ENCODE measurements at regions not wholly inside any gene's neighbourhood (a gene's known extent, or its start where the extent isn't known, plus 50 kb on each side); places are given as distances from the start of the nearest gene placed in this dataset.

DNA sequence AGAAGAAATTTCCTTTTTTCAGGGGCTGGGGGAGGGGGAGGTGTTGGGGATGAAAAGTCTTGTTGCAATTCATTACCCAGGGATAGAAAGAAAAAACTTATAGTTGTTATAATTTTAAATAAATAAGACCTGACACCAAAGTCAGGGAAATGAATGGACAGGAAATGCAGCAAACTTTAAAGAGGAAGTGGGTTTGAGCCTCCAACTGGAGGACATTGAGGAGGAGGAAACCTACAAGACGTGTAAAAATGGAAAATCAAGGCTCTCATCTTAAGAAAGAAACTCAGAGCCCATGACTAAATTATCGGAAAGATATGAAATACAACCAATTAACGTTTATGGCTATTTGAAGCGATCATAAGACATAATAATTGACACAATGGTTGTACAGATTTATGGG is 54.4 kb downstream of the NIBAN1 start:
- H3K27me3 ChIP-seq (ENCODE audit: control insufficient read depth, insufficient read depth, low read length) = no peaks in the 10 kb centered on the region
- H3K36me3 ChIP-seq (ENCODE audit: control insufficient read depth, insufficient read depth, low read length) = no peaks in the 10 kb centered on the region
- H3K4me3 ChIP-seq (ENCODE audit: low read depth, low read length) = no peak overlapping the region
- H3K27ac ChIP-seq (ENCODE audit: low read depth, low read length) = no peak overlapping the region
- H3K9me3 ChIP-seq (ENCODE audit: control insufficient read depth, insufficient read depth, low read length) = no peaks in the 10 kb centered on the region
- H3K9ac ChIP-seq (ENCODE audit: low read depth, low read length) = no peak overlapping the region
- no peaks in the 10 kb centered on the region for H3K4me1 ChIP-seq (ENCODE audit: control insufficient read depth, insufficient read depth, low read length)

DNA sequence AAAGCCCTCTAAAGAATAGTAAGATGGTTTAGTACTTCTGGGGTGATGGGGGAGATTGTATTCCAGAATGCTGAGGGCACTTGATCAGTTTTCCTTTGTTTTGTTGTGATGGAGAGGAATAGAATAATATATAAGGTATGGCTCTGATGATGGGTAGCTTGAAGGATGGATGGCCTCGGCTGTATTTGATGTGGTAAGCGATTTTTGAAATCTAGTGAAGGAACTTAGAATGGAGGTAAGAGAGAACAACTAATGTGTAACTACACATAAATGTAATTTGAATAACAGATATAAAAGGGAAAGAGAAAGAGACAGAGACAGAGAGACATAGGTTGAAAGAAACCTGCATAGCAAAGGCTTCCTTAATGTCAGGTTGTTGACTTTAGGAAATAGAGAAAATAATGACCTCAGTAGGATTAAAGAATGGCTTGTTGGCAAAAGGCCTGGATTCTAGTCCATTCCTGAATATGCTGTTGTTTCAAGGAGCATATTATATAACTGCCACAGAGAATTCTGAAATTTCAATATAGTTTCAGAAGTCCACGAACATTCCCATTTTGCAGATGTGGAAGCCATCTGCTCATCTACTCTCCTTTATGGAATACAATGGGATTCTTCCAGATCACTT is 58.7 kb downstream of the NIBAN1 start:
- Histone ChIP-seq H3K36me3 (ENCODE audit: control insufficient read depth, insufficient read depth, low read length) (no peaks in the 10 kb centered on the region), H3K4me1 (ENCODE audit: control insufficient read depth, insufficient read depth, low read length) (no peaks in the 10 kb centered on the region), H3K4me3 (ENCODE audit: low read depth, low read length) (no peak overlapping the region), H3K27me3 (ENCODE audit: control insufficient read depth, insufficient read depth, low read length) (no peaks in the 10 kb centered on the region), H3K9ac (ENCODE audit: low read depth, low read length) (no peak overlapping the region), H3K9me3 (ENCODE audit: control insufficient read depth, insufficient read depth, low read length) (no peaks in the 10 kb centered on the region), H3K27ac (ENCODE audit: low read depth, low read length) (no peak overlapping the region)

DNA sequence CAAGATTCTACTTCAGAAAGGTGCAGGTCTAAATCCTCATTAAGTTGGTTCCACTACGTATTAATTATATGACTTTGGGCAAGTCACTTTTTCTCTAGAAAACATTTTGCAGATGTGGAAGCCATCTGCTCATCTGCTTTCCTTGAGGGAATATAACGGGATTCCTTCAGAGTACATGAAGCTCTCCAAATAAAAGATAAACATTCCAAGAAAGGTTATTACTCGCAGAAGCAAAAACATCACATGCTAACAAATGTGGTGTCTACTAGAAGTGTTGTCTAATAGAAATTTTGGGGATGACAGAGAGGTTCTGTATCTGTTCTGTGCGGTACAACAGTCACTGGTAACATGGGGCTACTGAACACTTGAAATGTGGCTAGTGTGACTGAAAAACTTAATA is 60.2 kb downstream of the NIBAN1 start:
- Histone ChIP-seq H3K9ac (ENCODE audit: low read depth, low read length) (no peak overlapping the region), H3K4me1 (ENCODE audit: control insufficient read depth, insufficient read depth, low read length) (no peaks in the 10 kb centered on the region), H3K27ac (ENCODE audit: low read depth, low read length) (no peak overlapping the region), H3K36me3 (ENCODE audit: control insufficient read depth, insufficient read depth, low read length) (no peaks in the 10 kb centered on the region), H3K4me3 (ENCODE audit: low read depth, low read length) (no peak overlapping the region), H3K27me3 (ENCODE audit: control insufficient read depth, insufficient read depth, low read length) (no peaks in the 10 kb centered on the region), H3K9me3 (ENCODE audit: control insufficient read depth, insufficient read depth, low read length) (no peaks in the 10 kb centered on the region)

DNA sequence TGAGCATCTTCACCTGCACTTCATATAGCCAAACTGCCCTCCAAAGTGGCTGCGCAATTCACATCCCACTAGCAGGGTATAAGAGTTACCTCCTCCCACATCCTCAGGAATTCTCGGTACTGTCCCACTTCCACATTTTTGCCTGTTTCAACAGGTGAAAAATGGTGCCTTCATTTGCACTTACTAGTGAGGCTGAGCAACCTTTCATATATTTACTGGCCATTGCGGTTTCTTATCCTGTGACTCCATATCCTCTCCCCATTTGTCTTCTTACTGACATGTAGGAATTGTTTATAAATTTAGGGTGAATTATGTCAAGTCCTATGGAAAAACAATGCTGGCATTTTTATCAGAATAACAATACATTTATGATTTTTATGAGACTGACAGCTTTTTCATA is 61.9 kb downstream of the NIBAN1 start:
- Histone ChIP-seq H3K9ac (ENCODE audit: low read depth, low read length) (no peak overlapping the region), H3K4me1 (ENCODE audit: control insufficient read depth, insufficient read depth, low read length) (no peaks in the 10 kb centered on the region), H3K4me3 (ENCODE audit: low read depth, low read length) (no peak overlapping the region), H3K36me3 (ENCODE audit: control insufficient read depth, insufficient read depth, low read length) (no peaks in the 10 kb centered on the region), H3K27ac (ENCODE audit: low read depth, low read length) (no peak overlapping the region), H3K27me3 (ENCODE audit: control insufficient read depth, insufficient read depth, low read length) (no peaks in the 10 kb centered on the region), H3K9me3 (ENCODE audit: control insufficient read depth, insufficient read depth, low read length) (no peaks in the 10 kb centered on the region)

DNA sequence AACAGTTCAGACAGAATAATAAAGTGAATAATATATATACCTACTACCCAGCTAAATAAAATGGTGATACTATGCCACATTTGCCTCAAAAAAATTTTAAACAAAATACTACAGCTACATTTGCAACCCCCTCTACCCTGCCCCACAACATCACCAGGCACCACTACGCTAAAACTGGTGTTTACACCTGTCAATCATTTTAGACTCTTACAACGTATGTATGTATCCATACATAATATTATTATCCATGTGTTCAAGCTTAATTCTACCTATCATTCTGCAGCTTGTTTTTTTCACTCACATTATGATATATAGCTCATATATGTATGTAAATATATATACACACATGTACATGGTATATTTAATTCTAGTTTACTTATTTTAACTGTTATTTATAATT is 62.5 kb downstream of the NIBAN1 start:
- no peak overlapping the region for H3K9ac ChIP-seq (ENCODE audit: low read depth, low read length)
- no peak overlapping the region for H3K4me3 ChIP-seq (ENCODE audit: low read depth, low read length)
- no peaks in the 10 kb centered on the region for H3K36me3 ChIP-seq (ENCODE audit: control insufficient read depth, insufficient read depth, low read length)
- no peaks in the 10 kb centered on the region for H3K9me3 ChIP-seq (ENCODE audit: control insufficient read depth, insufficient read depth, low read length)
- H3K27ac ChIP-seq (ENCODE audit: low read depth, low read length) = no peak overlapping the region
- H3K27me3 ChIP-seq (ENCODE audit: control insufficient read depth, insufficient read depth, low read length) = no peaks in the 10 kb centered on the region
- no peaks in the 10 kb centered on the region for H3K4me1 ChIP-seq (ENCODE audit: control insufficient read depth, insufficient read depth, low read length)

DNA sequence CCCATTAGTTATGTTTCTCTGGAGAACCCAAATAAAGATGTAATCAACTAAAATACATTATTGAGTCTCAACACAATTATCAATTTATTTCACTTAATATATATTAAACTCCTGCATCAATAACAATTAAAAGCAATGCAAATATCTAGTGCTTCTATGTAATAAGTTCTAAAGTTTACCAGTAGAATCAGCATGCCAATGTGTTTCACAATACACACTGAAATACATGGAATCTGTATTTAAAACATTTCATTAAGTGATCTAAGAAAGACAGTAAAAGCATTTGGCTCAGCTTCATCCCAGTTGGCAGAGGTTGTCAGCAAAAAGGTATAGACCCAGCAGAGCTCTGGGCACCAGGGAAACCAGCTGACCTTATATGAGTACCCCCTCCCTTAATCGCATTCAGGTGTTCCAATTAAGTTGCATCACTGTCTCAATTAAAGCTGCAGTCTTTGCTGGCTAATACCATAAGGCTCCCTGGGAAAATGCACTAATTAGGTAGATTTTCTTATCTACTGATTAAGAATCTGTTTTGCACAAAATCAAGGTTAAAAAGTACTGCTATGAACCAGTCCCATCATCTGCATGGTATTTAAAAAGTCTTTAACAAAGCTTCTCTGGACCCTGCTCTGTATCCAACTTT is 63.1 kb downstream of the NIBAN1 start:
- H3K4me1 ChIP-seq (ENCODE audit: control insufficient read depth, insufficient read depth, low read length) = no peaks in the 10 kb centered on the region
- no peak overlapping the region for H3K9ac ChIP-seq (ENCODE audit: low read depth, low read length)
- H3K27me3 ChIP-seq (ENCODE audit: control insufficient read depth, insufficient read depth, low read length) = no peaks in the 10 kb centered on the region
- no peak overlapping the region for H3K27ac ChIP-seq (ENCODE audit: low read depth, low read length)
- H3K36me3 ChIP-seq (ENCODE audit: control insufficient read depth, insufficient read depth, low read length) = no peaks in the 10 kb centered on the region
- no peaks in the 10 kb centered on the region for H3K9me3 ChIP-seq (ENCODE audit: control insufficient read depth, insufficient read depth, low read length)
- no peak overlapping the region for H3K4me3 ChIP-seq (ENCODE audit: low read depth, low read length)

DNA sequence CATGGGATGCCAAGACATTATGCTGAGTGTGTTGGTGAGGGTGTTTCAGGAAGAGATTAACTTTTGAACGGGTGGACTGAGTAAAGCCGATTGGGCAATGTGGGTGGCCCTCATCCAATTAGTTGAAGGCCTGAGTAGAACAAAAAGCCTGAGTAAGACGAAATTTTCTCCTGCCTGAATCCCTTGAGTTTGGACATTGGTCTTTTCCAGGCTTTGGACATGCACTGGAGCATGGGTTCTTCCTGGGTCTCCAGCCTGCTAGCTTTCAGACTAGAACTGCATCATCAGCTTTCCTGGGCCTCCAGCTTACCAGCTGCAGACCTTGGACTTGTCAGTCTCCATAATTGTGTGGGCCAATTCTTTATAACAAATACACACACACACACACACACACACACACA is 63.6 kb downstream of the NIBAN1 start:
- Histone ChIP-seq H3K27ac (ENCODE audit: low read depth, low read length) (no peak overlapping the region), H3K9ac (ENCODE audit: low read depth, low read length) (no peak overlapping the region), H3K4me3 (ENCODE audit: low read depth, low read length) (no peak overlapping the region), H3K36me3 (ENCODE audit: control insufficient read depth, insufficient read depth, low read length) (no peaks in the 10 kb centered on the region), H3K4me1 (ENCODE audit: control insufficient read depth, insufficient read depth, low read length) (no peaks in the 10 kb centered on the region), H3K9me3 (ENCODE audit: control insufficient read depth, insufficient read depth, low read length) (no peaks in the 10 kb centered on the region), H3K27me3 (ENCODE audit: control insufficient read depth, insufficient read depth, low read length) (no peaks in the 10 kb centered on the region)

DNA sequence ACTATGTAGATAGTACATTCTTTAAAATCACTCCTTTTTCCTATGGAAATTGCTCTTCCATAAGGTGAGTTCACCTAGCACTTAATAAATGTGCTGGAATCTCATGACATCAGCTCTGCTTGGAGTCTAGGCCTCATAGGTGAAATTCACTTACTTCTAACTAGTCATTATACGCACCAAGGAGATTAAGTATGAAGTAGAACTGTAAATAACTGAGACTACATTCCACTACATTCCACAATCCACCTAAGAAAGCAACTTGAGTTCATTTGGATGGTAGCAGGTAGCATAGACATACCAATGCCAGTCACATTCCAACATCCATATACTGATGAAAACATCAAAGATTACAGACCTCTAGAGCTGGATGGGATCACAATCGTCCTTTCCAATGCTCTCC is 64.3 kb downstream of the NIBAN1 start:
- no peak overlapping the region for H3K9ac ChIP-seq (ENCODE audit: low read depth, low read length)
- H3K27ac ChIP-seq (ENCODE audit: low read depth, low read length) = no peak overlapping the region
- no peaks in the 10 kb centered on the region for H3K27me3 ChIP-seq (ENCODE audit: control insufficient read depth, insufficient read depth, low read length)
- H3K4me3 ChIP-seq (ENCODE audit: low read depth, low read length) = no peak overlapping the region
- H3K9me3 ChIP-seq (ENCODE audit: control insufficient read depth, insufficient read depth, low read length) = no peaks in the 10 kb centered on the region
- H3K36me3 ChIP-seq (ENCODE audit: control insufficient read depth, insufficient read depth, low read length) = no peaks in the 10 kb centered on the region
- no peaks in the 10 kb centered on the region for H3K4me1 ChIP-seq (ENCODE audit: control insufficient read depth, insufficient read depth, low read length)

DNA sequence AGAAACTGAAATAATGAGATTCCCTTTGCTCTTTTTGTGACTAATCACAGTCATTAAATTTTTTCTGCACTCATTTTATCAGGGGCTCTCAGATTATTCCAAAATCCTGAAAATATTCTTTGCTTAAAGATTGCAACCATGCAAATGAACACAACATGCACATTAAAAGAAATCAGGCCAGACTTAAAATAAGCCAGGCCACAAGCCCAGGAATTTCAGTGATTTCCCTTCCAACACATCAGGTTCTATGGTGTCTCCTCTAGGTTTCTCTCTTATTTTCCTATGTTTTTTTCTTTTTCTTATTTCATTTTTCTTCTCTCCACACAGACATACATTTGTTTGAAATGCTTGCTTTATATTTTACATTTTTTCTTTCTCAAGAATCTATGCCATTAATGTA is 65.3 kb downstream of the NIBAN1 start:
- Histone ChIP-seq H3K27ac (ENCODE audit: low read depth, low read length) (no peak overlapping the region), H3K9ac (ENCODE audit: low read depth, low read length) (no peak overlapping the region), H3K4me1 (ENCODE audit: control insufficient read depth, insufficient read depth, low read length) (no peaks in the 10 kb centered on the region), H3K4me3 (ENCODE audit: low read depth, low read length) (no peak overlapping the region), H3K27me3 (ENCODE audit: control insufficient read depth, insufficient read depth, low read length) (no peaks in the 10 kb centered on the region), H3K9me3 (ENCODE audit: control insufficient read depth, insufficient read depth, low read length) (no peaks in the 10 kb centered on the region), H3K36me3 (ENCODE audit: control insufficient read depth, insufficient read depth, low read length) (no peaks in the 10 kb centered on the region)

DNA sequence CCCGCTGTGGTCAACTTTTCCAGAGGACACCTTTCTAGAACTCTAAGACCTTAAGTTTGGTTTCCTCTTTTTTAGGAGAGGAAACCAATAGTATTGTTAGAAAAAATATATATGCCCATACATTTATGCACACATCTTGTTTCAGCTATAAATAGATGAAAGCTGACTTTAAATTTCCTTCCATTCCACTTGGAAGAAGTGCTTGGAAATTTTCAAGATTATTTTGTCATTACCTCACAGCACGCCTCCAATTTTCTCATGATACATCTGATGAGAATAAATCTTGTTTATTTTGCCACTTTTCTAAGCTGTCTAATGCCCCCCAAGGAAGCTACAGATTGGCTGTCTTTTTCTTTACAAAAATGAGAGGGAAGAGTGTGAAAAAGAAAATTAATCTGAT is 65.8 kb downstream of the NIBAN1 start:
- H3K36me3 ChIP-seq (ENCODE audit: control insufficient read depth, insufficient read depth, low read length) = no peaks in the 10 kb centered on the region
- H3K4me3 ChIP-seq (ENCODE audit: low read depth, low read length) = no peak overlapping the region
- H3K27ac ChIP-seq (ENCODE audit: low read depth, low read length) = no peak overlapping the region
- no peaks in the 10 kb centered on the region for H3K9me3 ChIP-seq (ENCODE audit: control insufficient read depth, insufficient read depth, low read length)
- H3K9ac ChIP-seq (ENCODE audit: low read depth, low read length) = no peak overlapping the region
- no peaks in the 10 kb centered on the region for H3K4me1 ChIP-seq (ENCODE audit: control insufficient read depth, insufficient read depth, low read length)
- H3K27me3 ChIP-seq (ENCODE audit: control insufficient read depth, insufficient read depth, low read length) = no peaks in the 10 kb centered on the region

DNA sequence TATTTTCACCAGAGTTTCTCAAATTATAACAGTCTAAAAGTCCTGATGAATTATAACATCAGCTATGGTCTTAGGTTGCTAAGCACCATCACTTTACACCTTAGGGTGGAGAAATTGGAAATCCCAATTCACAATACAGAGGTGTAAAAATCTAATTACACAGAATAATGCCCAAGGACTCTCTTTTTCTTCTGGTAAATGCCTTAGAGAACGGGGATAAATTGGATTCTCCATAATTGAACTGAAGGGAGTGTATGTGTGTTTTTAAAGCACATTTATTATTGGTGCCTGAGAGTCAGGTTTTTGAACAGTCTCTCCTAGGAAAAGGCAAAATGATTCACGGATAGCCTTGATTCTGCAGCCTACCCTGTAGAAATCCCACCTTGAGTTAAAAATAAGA is 66.8 kb downstream of the NIBAN1 start:
- Histone ChIP-seq H3K27me3 (ENCODE audit: control insufficient read depth, insufficient read depth, low read length) (no peaks in the 10 kb centered on the region), H3K9ac (ENCODE audit: low read depth, low read length) (no peak overlapping the region), H3K27ac (ENCODE audit: low read depth, low read length) (no peak overlapping the region), H3K4me1 (ENCODE audit: control insufficient read depth, insufficient read depth, low read length) (no peaks in the 10 kb centered on the region), H3K9me3 (ENCODE audit: control insufficient read depth, insufficient read depth, low read length) (no peaks in the 10 kb centered on the region), H3K36me3 (ENCODE audit: control insufficient read depth, insufficient read depth, low read length) (no peaks in the 10 kb centered on the region), H3K4me3 (ENCODE audit: low read depth, low read length) (no peak overlapping the region)
